HG02610 (cell line): ENCODE measurements at regions not wholly inside any gene's neighbourhood (a gene's known extent, or its start where the extent isn't known, plus 50 kb on each side); places are given as distances from the start of the nearest gene placed in this dataset.
"Not testable (repeated sequence)": the region's sequence is repeated elsewhere in the genome, so short reads cannot be mapped to it uniquely, and the experiment has no call there.

Experiments used
- ATAC-seq: cut with Tn5 transposase; IDR thresholded peaks from one replicate; pipeline ENCODE4 v1.9.1; 2021; ENCODE audit warnings: mild to moderate bottlenecking, moderate library complexity; ENCODE audit not compliant: unreplicated experiment

DNA sequence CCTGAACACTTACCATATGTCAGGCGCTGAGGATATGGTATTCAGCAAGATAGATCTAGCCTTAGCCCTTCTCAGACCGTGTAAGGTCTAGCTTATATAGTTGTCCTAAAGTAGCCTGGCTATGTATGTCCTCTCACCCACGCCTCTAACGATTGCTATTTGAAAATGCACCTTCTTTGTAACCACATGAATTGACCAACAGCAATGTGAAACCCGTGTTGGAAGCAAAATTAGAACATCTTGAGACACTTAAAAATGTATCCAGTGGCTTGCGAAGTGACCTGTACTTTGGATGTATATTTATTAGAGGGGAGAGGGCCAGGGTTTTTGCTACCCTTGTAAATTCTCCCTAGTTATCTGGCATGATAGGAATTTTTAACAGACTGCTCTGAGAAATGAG, 860.0 kb upstream of the ZEB2 start:
- ATAC-seq = no peak

GRCh38 chr2:145374165-145374564, 854.2 kb upstream of the ZEB2 start:
- no peak for ATAC-seq

GRCh38 chr2:145367334-145367733, 847.4 kb upstream of the ZEB2 start:
- ATAC-seq = not testable (repeated sequence)

DNA sequence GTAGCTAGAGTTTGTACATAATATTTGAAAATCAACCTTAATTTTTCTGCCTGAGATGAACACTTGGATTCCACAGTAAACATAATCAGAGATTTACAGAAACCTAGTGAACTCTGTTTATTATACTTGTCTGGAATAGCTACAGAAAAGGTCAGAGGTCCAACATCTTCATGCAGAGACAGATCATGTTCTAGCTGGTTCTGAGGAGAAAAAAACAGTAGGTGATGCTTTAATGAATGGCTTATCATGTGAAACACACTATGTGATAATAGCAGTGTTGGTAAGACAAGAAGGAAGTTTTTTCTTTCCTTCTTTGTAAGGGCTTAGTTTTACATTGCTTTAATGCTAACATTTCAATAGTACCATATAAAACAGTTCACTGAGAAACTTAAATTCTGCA, 846.4 kb upstream of the ZEB2 start:
- no peak for ATAC-seq

DNA sequence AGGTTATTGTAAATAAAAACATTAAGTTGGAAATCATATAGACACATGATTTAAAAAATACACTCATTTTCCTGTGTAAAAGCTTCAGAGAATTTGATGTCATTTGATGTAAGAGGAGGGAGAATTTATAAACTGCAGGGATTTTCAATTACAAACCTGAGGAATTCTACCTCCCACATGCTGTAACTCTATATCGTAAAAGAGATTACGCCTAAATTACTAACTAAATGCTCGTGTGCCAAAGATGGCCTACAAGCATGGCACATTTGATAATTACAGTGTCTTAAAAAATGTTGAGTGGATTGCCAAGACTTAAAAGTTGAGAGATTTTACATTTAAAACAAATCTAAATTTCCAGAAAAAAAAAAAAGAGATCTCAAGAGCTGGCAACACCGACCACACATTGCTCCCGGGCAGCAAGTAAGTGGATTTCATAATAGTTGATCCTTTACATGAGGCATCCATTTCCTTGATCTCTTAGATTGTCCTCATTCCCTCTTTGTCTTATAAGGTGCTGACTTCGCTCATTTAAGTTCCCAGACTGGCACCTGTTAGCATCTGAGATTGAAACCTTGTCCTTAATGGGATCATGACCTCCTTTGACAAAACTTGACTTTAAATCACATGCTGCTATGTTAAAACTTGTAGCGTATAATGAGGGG, 840.3 kb upstream of the ZEB2 start:
- ATAC-seq = no peak

- no peak for ATAC-seq
These were observed 839.6 kb upstream of the ZEB2 start for GRCh38 chr2:145359561-145359960.

DNA sequence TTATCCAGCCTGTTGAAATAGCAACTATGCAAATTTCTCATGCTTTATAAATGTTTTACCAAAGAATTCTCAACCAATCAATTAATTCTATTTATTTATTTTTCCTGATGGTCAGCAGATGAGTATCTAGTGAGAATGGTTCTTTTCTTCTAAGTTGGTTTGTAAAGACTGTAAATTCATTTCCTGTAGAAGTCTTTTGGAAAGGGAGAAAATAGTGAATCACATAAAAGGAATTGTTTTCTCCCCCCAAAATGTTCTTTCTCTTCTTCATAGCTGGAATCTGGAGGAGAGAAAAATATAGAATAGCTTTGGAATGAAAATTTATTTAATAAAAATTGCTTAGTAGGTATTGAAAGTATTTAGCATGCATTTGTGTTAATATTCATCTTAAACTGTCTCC, 836.1 kb upstream of the ZEB2 start:
- ATAC-seq = no peak

DNA sequence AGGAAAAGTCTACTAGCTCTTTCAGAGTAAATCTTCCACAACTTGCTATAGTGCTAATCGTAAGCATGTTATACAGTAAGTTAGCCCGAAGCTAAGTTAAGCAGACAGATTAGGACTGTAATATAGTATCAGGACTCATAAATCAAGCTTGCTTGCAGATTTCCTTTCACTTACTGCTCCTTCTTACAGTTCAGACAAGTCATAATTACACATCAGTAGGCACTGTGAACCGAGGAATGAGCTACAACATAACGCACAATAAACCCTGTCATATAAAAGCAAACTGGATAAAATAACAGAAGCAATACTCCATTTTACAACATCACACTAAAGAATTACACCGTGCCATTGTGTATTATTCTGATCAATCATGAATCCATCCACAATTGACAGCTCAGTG, 832.6 kb upstream of the ZEB2 start:
- no peak for ATAC-seq

GRCh38 chr2:145351864-145352425, 832.0 kb upstream of the ZEB2 start:
- ATAC-seq = no peak

DNA sequence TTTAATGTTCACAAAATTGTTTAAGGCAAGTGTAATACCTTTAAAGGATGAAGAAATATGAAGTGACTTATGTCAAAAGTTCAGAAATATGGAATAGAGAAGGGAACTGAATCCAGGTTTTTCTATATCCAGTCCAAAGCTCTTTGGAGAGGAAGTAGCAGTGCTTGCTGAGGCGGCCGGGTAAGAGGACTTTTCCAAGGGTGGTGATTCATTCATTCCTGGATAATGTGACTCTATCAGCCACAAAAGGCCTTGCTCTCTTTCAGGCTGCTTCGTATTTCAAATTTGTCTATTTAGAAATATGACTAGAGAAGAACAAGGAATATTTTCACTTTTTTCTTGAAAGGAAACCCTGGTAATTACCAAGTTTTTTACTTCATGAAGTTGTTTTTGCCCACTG, 830.1 kb upstream of the ZEB2 start:
- no peak for ATAC-seq

GRCh38 chr2:145344076-145344724, 824.3 kb upstream of the ZEB2 start:
- no peak for ATAC-seq

DNA sequence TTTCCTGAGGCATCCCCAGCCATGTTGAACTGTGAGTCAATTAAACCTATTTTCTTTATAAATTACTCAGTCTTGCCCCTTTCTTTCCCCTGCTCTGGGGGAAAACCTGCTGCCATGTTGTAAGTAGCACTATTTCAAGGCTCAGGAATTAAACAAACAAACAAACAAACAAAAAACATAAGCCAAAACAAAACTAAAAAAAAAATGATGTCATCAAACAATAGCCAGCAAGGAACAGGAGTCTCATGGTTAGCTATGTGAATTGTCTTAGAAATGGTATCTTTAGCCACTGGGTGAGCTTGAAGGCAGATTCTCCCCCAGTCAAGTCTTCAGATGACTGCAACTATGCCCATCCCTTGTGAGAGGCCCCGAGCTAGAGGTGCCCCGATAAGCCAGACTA, 823.4 kb upstream of the ZEB2 start:
- no peak for ATAC-seq

GRCh38 chr2:145341536-145341935, 821.6 kb upstream of the ZEB2 start:
- ATAC-seq = no peak

DNA sequence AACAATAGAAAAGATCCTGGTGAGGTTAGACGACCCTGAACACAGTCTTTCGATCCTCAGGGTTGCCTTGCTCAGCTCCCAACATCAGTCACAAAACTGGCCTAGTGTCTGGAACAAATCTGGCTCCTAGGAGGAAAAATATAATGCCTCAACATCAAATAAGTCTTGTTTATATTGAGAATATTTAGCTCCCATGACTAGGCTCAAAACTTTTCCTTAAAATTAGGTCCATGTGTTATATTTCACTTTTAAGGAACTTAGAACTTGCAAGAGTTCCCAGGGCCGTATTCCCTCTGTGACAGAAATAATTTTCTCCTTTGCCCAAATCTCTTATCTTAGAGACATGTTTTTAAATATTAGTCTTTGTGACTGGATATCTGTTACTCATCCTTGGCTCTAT, 819.7 kb upstream of the ZEB2 start:
- ATAC-seq = no peak

DNA sequence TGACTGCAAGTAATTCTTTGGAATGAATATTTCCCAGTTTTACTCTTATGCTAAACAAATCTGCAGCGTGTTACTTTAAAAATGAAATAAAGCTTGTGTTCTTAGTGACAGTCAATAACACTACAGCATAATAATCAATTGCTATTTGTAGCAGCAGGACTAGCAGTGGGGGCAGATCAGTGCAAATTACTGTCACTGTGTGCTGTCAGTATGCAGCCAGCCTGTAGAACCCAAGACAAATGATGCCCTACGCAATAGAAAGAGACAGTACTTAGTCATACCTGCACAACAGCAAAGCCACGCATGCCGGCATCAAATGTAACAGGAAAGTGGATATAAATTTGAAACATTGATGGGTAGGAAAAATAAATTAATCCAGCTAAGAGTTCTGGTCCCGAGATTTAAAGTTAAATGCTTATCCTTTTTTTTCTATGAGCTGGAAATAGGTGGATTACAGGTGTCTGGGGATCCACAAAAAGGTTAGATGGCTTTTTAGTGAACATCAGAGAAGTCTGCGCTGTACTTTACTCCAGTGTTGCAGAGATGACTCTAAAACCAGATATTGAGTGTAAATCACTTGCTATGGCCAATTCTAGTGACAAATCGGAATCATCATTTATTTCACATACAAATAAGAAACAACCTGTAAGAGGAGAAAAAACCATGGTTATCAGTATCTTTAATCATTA, 812.4 kb upstream of the ZEB2 start:
- ATAC-seq = no peak

DNA sequence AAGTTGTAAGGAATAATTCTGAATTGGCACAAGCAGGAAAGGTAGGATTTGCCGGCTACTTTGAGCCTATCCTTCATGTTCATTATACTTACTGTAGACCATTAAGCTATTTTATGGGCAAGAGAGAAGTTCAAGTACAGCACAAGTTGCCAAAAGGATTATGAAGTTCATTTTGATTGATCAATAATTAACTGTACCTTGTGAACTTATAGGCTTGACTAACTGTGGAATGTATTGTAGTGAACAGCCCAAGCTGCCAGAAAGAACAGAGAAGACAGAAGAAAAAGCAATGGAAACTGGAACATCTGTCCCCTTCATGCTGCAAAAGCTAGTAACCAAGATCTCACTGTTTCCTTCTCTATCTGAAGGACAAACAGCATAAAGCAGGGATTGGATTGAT, 810.1 kb upstream of the ZEB2 start:
- no peak for ATAC-seq

GRCh38 chr2:145325485-145325884, 805.6 kb upstream of the ZEB2 start:
- no peak for ATAC-seq

- ATAC-seq = no peak
These were observed 804.8 kb upstream of the ZEB2 start for GRCh38 chr2:145324748-145325147.

- ATAC-seq = peak; percentile 82
These were observed 803.6 kb upstream of the ZEB2 start for GRCh38 chr2:145323512-145323911.

DNA sequence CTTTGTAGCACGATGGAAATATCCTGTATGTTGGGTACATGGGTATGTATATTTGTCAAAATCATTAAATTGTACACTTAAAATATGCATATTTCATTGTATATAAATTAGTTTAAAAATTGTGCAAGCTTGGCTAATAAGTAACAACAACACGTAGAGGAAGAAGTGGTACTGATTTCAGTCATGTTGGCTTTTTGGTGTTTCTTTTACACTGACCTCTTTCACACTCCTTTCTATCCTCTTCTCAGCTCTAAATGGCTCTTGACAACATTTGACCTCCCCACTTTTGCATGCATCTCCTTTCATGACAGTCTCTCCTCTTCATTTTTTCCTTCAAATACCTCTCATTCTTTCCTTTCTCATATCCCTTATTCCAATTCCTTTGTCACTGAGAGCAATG, 801.4 kb upstream of the ZEB2 start:
- no peak for ATAC-seq

- ATAC-seq = no peak
These were observed 796.6 kb upstream of the ZEB2 start for GRCh38 chr2:145316496-145316895.

DNA sequence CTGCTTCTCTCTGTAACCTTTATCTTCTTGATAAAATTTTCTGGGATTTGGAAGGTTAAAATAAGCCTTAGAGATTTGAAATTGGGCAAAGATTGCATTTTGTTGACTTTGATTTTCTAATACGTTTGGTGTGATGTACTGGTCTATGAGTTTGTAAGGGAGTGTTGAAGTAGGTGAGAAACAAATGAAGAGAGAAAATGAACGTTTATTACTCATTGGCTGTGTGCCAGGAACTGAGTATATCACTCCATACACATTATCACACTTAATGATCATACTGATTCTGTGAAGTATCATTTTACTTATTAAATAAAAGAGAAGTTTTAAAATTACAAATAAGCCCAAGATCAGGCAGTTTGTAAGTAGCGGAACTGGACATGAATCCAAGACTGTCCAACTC, 795.1 kb upstream of the ZEB2 start:
- no peak for ATAC-seq
